SIG-M5 treated with dmso at 0.1 percent for 504 hours (cell line): ENCODE measurements at regions not wholly inside any gene's neighbourhood (a gene's known extent, or its start where the extent isn't known, plus 50 kb on each side); places are given as distances from the start of the nearest gene placed in this dataset.

ENCODE experiments used
- DNase-seq: peaks from one replicate; lab custom pipeline; 2025; ENCODE audit not compliant: unreplicated experiment; lab: John Stamatoyannopoulos, UW

DNA sequence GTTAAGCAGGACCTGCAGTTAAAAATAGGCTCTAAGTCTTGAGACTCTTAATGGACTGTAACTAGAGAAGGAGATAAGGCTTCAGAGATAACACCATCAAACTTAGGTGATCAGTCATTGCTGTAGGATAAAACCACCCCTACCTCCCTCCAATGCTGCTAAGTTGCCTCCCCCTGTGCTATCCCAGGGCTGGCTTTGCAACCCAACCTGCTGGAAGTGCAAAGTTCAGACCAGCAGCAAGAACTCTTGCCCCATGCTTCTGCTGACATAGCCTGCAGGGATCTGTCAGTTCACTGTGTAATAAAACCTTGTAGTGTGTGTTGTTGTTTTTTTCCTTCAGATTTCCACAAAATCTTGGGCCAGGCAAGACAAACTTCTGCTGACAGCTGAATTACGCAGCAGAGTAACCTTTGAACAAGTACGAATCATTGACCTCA is 57.4 kb upstream of the EPB41L3 start:
- DNase-seq, result no peak

DNA sequence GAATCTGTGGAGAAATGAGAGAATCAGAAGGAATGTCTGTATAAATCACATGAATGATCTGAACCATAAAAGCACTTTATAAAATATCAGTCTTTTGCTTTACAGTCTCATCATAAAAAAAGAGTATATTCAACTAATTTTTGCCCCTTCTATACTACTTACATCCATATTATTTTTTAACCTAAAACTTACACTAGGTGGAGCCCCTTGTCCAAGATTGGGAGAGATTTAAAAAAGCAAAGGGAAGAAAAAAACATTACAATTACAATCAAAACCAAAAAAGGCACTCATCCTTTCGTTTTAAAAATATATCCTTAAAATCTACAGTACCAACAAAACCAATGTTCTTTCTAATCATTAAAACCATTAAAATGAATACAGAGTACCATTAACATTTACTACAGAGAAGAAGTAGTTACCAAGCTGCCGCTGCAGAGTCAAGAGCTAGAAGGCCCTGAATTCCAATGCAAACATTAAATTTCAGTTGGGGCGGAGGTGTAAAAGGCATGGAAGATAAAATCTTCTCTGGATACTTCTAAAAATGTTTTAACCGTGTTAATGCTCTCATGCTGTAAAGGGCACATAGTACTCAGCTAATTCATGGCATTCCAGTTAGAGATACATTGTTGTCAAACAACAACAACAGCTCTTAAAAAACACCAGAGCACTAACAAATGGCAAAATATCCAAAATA is 56.7 kb upstream of the EPB41L3 start:
- peak; percentile 26 for DNase-seq

DNA sequence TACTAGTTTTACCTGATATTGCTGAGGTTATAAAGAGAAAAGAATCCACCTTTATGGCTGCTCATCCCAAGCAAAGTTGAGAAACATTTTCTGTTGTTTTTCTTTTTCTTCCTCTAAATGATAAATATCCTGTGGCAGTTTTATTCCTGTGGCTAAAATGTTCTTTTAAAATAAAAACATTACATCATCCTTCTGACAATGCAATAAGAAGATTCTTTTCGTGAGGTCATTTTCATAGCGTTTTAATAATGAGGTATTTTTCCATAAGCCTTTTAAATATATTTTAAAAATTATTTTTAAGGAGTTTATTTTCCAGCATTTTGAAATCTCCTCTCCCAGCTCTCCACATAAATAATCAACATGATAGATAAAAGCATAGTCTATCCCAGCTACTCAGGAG is 52.8 kb upstream of the EPB41L3 start:
- DNase-seq, result no peak
